Natural killer cell (primary cell): ENCODE measurements at regions not wholly inside any gene's neighbourhood (a gene's known extent, or its start where the extent isn't known, plus 50 kb on each side); places are given as distances from the start of the nearest gene placed in this dataset.

Source experiments
- ATAC-seq, 3 donors: fragments of 150-1000 bp in 2 of 3; fragments of 200-7000 bp in 1 of 3; cut with Tn5 transposase; 1 replicate in 1 of 3; 2 replicates in 2 of 3; pipeline ENCODE4 v1.10.0; 2021; ENCODE audit warnings: mild to moderate bottlenecking in 2 of 3, moderate library complexity in 2 of 3
- DNase-seq, 2 donors: peaks; one replicate each; pipeline versions ENCODE4 v3.0.0 to v3.0.0-alpha.2; 2013 to 2021; ENCODE audit warnings: mixed read lengths in 1 of 2
- H3K27ac ChIP-seq: one replicate; pipeline ENCODE4 v1.5.1; 2013; ENCODE audit warnings: mild to moderate bottlenecking, low read length
- H3K27me3 ChIP-seq: one replicate; pipeline ENCODE4 v1.6.1; 2013; ENCODE audit warnings: low read length; ENCODE audit not compliant: control insufficient read depth, insufficient read depth
- H3K36me3 ChIP-seq: one replicate; pipeline ENCODE4 v1.6.1; 2013; ENCODE audit warnings: low read length; ENCODE audit not compliant: control insufficient read depth, insufficient read depth
- H3K4me1 ChIP-seq: one replicate; pipeline ENCODE4 v1.6.1; 2013; ENCODE audit warnings: low read length; ENCODE audit not compliant: control insufficient read depth, insufficient read depth
- H3K4me3 ChIP-seq: one replicate; pipeline ENCODE4 v1.5.1; 2013; ENCODE audit warnings: low read length
- H3K9me3 ChIP-seq: one replicate; pipeline ENCODE4 v1.6.1; 2013; ENCODE audit warnings: low read length; ENCODE audit not compliant: control insufficient read depth, insufficient read depth
- H3K27ac Mint-ChIP-seq, 2 donors: one replicate each; pipeline ENCODE4 v1.8.0; 2022; ENCODE audit warnings: mild to moderate bottlenecking in 2 of 2, mixed read lengths in 2 of 2, moderate library complexity in 1 of 2
- H3K27me3 Mint-ChIP-seq, 2 donors: one replicate each; pipeline ENCODE4 v1.8.0; 2022; ENCODE audit warnings: low read depth in 2 of 2, mixed read lengths in 2 of 2
- H3K36me3 Mint-ChIP-seq: one replicate; pipeline ENCODE4 v1.8.0; 2022; ENCODE audit warnings: mixed read lengths
- H3K4me1 Mint-ChIP-seq, 2 donors: one replicate each; pipeline ENCODE4 v1.8.0; 2022; ENCODE audit warnings: mixed read lengths in 2 of 2
- H3K4me3 Mint-ChIP-seq: one replicate; pipeline ENCODE4 v1.8.0; 2022; ENCODE audit warnings: mild to moderate bottlenecking, moderate library complexity, mixed read lengths
- H3K9me3 Mint-ChIP-seq, 2 donors: one replicate each; pipeline ENCODE4 v1.8.0; 2022; ENCODE audit warnings: mixed read lengths in 2 of 2
- WGBS: methylation state at CpG from one replicate; pipeline ENCODE4 v1.1.7; 2013; ENCODE audit warnings: missing lambda C conversion rate; ENCODE audit not compliant: insufficient coverage; 5-methylcytosine and 5-hydroxymethylcytosine counted together
- intact Hi-C: fragments of 100-400 bp; cut with micrococcal nuclease; formaldehyde crosslinking; loops from one replicate; pipeline ENCODE4 v1.14.2; 2022
- TF ChIP-seq, protein P1 (sequence below): fragments of 200-600 bp; IDR thresholded peaks from one replicate; pipeline ENCODE4 v1.8.0; 2022; ENCODE audit warnings: antibody characterized with exemption

DNA sequence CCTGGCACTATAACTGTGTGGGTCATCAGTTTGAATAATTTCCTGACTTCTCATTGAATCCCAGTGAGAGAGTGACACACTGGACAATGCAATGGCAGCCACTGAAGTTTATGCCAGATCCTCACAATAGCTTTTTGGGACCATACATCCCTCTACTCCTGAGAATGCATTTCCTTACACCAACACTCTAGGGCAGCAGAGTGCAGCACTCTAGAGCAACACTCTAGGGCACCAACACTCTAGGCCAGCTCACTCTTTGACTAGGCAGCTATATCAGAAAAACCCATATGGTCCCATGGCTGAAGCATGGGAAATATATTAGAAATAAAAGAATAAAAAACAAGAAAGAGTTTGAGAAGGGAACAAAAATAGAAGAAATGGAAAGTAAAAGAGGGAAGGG is 309.2 kb downstream of the MAP2K6 start:
- H3K27ac Mint-ChIP-seq, result no peak overlapping the region
- Histone ChIP-seq H3K4me3 (no peak overlapping the region), H3K36me3 (no peaks in the 10 kb centered on the region), H3K27me3 (no peaks in the 10 kb centered on the region), H3K9me3 (no peaks in the 10 kb centered on the region), H3K4me1 (no peaks in the 10 kb centered on the region), H3K27ac (no peak overlapping the region)
- peaks cover 0 to 5% of the 10 kb centered on the region in 2 donors for H3K27me3 Mint-ChIP-seq
- intact Hi-C loops, result no loop called here
- H3K4me1 Mint-ChIP-seq, result no peaks in the 10 kb centered on the region
- peaks cover 2 to 6% of the 10 kb centered on the region in 2 donors for H3K9me3 Mint-ChIP-seq
- no peaks in the 10 kb centered on the region for H3K36me3 Mint-ChIP-seq
- ATAC-seq (no peak), DNase-seq (no peak)
- no peak overlapping the region for H3K4me3 Mint-ChIP-seq
- TF ChIP-seq, protein P1, sequence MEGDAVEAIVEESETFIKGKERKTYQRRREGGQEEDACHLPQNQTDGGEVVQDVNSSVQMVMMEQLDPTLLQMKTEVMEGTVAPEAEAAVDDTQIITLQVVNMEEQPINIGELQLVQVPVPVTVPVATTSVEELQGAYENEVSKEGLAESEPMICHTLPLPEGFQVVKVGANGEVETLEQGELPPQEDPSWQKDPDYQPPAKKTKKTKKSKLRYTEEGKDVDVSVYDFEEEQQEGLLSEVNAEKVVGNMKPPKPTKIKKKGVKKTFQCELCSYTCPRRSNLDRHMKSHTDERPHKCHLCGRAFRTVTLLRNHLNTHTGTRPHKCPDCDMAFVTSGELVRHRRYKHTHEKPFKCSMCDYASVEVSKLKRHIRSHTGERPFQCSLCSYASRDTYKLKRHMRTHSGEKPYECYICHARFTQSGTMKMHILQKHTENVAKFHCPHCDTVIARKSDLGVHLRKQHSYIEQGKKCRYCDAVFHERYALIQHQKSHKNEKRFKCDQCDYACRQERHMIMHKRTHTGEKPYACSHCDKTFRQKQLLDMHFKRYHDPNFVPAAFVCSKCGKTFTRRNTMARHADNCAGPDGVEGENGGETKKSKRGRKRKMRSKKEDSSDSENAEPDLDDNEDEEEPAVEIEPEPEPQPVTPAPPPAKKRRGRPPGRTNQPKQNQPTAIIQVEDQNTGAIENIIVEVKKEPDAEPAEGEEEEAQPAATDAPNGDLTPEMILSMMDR, result no peak

DNA sequence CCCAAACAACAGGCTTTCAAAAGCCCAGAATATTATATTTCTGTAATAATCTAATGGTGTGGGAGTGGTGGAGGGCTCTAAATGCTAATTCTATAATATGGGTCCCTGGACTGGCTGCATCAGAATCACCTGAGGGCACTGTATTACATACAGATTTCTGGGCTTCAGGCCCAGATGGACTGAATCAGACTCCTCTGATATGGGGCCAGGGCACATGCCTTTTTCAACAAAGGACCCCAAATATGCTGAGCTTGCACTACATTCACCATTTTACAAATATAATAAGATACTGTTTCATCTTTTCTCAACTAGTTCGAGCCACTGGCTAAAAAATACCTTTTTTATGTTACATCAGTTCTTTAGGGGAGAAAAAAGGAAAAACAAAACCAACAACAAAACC is 309.7 kb downstream of the MAP2K6 start:
- peaks cover 2 to 6% of the 10 kb centered on the region in 2 donors for H3K9me3 Mint-ChIP-seq
- no peaks in the 10 kb centered on the region for H3K36me3 ChIP-seq
- no peak overlapping the region for H3K27ac ChIP-seq
- H3K4me3 Mint-ChIP-seq, result no peak overlapping the region
- no peaks in the 10 kb centered on the region for H3K9me3 ChIP-seq
- peaks cover 0 to 5% of the 10 kb centered on the region in 2 donors for H3K27me3 Mint-ChIP-seq
- H3K4me1 ChIP-seq, result no peaks in the 10 kb centered on the region
- no peak overlapping the region for H3K4me3 ChIP-seq
- intact Hi-C loops, result no loop called here
- H3K27ac Mint-ChIP-seq, result no peak overlapping the region
- H3K27me3 ChIP-seq, result no peaks in the 10 kb centered on the region
- no peaks in the 10 kb centered on the region for H3K36me3 Mint-ChIP-seq
- no peak for ATAC-seq
- WGBS, result no CpG with 5 or more reads among the region's 1 CpG
- H3K4me1 Mint-ChIP-seq, result no peaks in the 10 kb centered on the region
- TF ChIP-seq, protein P1, result no peak
- no peak for DNase-seq

DNA sequence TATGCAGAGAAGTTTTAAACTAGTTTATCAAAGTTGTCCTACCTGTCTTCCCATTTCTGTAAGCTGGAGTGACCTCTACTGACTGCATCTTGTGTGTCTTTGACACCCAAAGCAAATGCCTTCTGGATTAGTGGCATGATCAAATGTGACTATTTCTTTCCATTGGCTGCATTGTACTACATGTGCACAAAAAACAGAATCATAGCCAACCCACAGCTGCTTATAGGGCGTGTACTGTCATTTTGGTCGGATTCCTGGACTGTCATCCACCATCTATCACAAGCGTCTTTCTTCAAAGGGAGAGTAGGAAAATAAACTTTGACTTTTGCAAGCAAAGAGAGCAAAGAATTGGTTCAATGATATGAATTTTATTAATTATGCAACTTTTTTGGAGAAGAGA is 310.6 kb downstream of the MAP2K6 start:
- ATAC-seq (no peak), DNase-seq (no peak)
- H3K27me3 ChIP-seq, result no peaks in the 10 kb centered on the region
- H3K27ac ChIP-seq, result no peak overlapping the region
- Mint-ChIP-seq H3K4me3 (no peak overlapping the region), H3K9me3 (peaks cover 2 to 6% of the 10 kb centered on the region in 2 donors), H3K27me3 (peaks cover 0 to 5% of the 10 kb centered on the region in 2 donors), H3K36me3 (no peaks in the 10 kb centered on the region), H3K4me1 (no peaks in the 10 kb centered on the region), H3K27ac (no peak overlapping the region)
- H3K4me3 ChIP-seq, result no peak overlapping the region
- H3K9me3 ChIP-seq, result no peaks in the 10 kb centered on the region
- H3K4me1 ChIP-seq, result no peaks in the 10 kb centered on the region
- intact Hi-C loops, result no loop called here
- no peaks in the 10 kb centered on the region for H3K36me3 ChIP-seq
- TF ChIP-seq, protein P1, result no peak
- 100% methylated on average over 2 of the region's 3 CpGs for WGBS

DNA sequence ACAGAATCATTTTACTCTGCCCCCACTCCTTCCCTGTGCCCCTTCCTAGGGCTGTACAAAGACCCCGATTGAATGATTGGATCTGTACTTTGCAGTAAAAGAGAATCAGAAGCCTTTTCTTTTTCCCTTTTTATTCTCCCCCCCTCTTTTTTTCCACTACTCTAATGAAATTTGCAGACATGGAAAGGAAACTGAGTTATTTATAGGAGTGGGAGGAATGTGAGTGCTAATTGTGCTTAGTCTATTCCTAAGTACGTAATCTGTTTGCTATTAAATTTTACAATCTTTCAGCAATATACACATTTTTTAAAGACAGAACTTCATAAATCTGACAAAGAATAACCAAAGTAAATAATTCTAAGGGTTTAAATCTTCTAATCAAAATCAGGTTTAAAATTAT is 314.3 kb downstream of the MAP2K6 start:
- H3K4me3 Mint-ChIP-seq, result no peak overlapping the region
- 88% methylated on average over 1 of the region's 2 CpGs for WGBS
- no peaks in the 10 kb centered on the region for H3K4me1 Mint-ChIP-seq
- Histone ChIP-seq H3K4me1 (no peaks in the 10 kb centered on the region), H3K27ac (no peak overlapping the region), H3K4me3 (no peak overlapping the region), H3K9me3 (no peaks in the 10 kb centered on the region), H3K36me3 (no peaks in the 10 kb centered on the region), H3K27me3 (no peaks in the 10 kb centered on the region)
- DNase-seq (no peak), ATAC-seq (no peak)
- intact Hi-C loops, result no loop called here
- no peak overlapping the region for H3K27ac Mint-ChIP-seq
- no peaks in the 10 kb centered on the region for H3K36me3 Mint-ChIP-seq
- peaks cover 4 to 6% of the 10 kb centered on the region in 2 donors for H3K9me3 Mint-ChIP-seq
- TF ChIP-seq, protein P1, result no peak
- H3K27me3 Mint-ChIP-seq, result peaks cover 0 to 5% of the 10 kb centered on the region in 2 donors
